RCC 7860 (cell line): ENCODE measurements at regions not wholly inside any gene's neighbourhood (a gene's known extent, or its start where the extent isn't known, plus 50 kb on each side); places are given as distances from the start of the nearest gene placed in this dataset.
"Not testable (repeated sequence)": the region's sequence is repeated elsewhere in the genome, so short reads cannot be mapped to it uniquely, and the experiment has no call there.

ENCODE experiments used
- DNase-seq: peaks from one replicate; pipeline ENCODE4 v3.0.0-alpha.2; 2015; ENCODE audit warnings: low spot score
- FAIRE-seq: peaks from 2 replicates; lab custom pipeline; 2012; peaks lifted over from hg19 to GRCh38; lab: Jason Lieb, UNC

GRCh38 chr3:192968901-192969300 is 51.2 kb upstream of the MB21D2 start:
- not testable (repeated sequence) for DNase-seq, FAIRE-seq

DNA sequence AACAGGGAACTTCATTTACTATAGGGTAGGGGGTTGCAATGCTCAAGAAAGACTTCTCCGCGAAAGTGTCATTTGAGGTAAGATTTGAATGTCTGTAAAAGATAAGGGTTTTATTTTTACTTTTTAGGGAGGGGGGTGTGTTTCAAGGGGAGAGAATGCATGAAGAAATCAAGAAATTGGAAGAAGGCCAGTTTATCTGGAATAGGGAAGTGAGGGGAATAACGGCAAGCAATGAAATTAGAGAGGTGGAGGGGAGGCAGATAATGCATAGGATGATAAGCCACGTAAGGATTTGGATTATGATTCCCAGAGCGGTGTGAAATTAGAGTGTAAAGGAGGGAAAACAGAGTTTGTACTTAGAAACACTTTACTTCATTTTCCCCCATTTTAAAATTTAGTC is 63.0 kb upstream of the MB21D2 start:
- FAIRE-seq (no peak), DNase-seq (no peak)

- DNase-seq (no peak), FAIRE-seq (no peak)
These were observed 68.7 kb upstream of the MB21D2 start for GRCh38 chr3:192986379-192986778.

DNA sequence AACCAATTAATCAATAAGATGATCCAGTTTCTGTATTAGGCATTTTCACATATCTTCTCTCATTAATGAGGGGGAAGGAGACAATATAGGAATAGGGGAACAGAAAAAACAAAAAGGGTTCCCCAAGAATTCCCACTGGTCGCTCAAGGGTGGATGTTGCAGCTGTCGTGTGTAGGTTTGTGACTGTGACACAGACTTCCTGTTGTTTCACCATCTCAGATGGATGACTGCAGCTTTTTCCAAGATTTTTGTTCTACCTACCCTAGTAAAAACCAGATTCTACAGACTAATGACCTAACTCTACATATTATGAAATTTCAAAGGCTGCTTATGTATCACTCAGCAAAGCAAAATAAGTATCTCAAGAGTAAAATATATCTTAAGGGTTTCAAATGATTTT is 73.7 kb upstream of the MB21D2 start:
- DNase-seq (no peak), FAIRE-seq (no peak)

DNA sequence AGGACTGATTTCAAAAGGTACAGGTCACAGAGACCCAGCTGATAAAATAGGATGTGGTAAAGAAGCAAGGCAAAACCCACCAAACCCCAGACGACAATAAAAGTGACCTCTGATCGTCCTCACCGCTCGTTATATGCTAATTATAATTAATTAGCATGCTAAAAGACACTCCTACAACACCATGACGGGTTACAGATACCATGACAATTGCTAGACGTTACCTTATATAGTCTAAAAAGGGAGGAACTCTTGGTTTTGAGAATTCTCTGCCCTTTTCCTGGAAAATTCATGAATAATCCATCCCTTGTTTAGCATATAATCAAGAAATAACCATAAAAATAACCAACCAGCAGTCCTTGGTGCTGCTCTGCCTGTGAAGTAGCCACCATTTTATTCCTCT is 74.7 kb upstream of the MB21D2 start:
- DNase-seq (no peak), FAIRE-seq (no peak)

DNA sequence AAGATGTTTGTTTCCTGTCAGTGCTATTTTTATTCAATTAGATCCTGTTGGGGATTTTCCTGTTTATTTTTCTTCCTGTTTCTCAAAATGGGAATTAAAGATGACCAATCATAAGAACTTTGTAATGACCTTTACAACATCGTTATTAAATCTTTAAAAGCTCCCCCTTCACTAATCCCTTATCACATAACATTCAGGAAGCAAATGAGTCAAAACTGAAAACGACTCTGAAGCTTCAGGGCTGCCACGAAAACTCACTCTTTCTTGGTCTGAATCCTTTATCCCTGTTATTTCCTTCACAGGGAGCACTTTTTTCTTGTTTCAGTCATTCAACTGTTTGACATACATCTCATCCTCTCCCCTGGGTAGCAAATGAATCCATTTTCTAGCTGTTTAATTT is 75.8 kb upstream of the MB21D2 start:
- DNase-seq (no peak), FAIRE-seq (no peak)

- not testable (repeated sequence) for FAIRE-seq, DNase-seq
These were observed 83.5 kb upstream of the MB21D2 start for GRCh38 chr3:193001113-193001512.

GRCh38 chr3:193003624-193004023 is 86.0 kb upstream of the MB21D2 start:
- FAIRE-seq, DNase-seq: not testable (repeated sequence)

GRCh38 chr3:193008654-193009053 is 91.0 kb upstream of the MB21D2 start:
- no peak for DNase-seq
- FAIRE-seq: no peak

DNA sequence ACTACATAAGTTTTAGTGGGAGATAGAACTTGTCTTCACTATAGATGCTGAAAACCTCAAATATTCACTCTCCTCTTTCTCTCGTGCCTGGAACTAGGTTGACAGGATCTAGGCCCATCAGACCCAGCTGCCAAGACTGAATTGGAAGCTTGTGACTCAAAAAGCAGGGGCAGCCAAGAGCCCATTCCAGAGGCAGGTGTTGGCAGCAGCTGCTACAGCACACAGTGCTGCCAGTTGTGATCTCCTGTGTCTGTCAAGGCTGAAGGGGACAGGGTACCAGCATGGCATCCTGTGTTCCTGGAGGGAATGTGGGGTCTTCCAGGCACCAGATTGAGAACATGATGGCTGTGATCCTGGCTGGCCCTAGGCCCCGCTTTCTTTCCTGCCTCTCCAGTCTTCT is 92.5 kb upstream of the MB21D2 start:
- FAIRE-seq (no peak), DNase-seq (no peak)

- FAIRE-seq: no peak
- no peak for DNase-seq
These were observed 94.3 kb upstream of the MB21D2 start for GRCh38 chr3:193011958-193012357.

DNA sequence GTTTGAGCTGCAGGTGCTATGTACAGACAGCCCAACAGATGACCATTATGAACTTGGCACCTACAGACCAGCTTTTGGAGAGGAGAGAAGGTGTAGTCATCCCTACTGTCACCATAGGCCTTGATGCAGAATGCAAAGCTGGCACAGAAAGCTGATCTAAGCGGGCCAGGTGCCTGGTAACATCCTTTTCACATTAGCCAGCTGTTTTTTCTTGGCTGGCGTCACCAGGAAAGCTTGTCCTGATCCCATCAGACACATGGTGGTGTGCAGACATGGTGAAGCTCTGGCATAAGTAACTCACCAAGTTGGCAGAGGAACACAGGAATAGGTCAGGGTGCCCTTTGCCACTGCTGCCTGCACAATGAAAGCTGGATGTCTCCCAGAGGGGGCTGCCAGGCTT is 97.2 kb upstream of the MB21D2 start:
- no peak for DNase-seq
- FAIRE-seq: no peak

DNA sequence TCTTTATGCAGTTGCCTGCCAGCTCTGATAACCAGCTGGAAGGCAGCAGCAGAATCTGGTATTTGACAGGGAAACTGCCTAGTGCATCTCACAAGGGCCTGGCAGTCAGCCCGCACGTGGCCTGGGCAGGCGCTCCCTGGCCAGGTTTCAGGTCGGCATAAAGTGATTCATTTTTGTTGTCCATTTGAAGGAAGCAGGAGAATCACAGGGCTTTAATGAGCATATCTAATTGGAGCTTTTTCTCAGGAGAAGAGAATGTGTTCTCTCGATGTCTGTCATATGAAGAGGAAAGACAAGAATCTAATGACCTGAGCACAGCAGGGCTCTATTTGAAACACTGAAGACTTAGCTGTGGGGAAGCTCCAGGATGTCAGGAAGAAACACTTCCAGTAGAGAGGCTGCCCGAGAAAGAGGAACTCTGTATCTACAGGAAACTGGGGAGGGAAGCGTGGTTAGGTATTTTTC is 98.8 kb upstream of the MB21D2 start:
- DNase-seq (no peak), FAIRE-seq (no peak)

DNA sequence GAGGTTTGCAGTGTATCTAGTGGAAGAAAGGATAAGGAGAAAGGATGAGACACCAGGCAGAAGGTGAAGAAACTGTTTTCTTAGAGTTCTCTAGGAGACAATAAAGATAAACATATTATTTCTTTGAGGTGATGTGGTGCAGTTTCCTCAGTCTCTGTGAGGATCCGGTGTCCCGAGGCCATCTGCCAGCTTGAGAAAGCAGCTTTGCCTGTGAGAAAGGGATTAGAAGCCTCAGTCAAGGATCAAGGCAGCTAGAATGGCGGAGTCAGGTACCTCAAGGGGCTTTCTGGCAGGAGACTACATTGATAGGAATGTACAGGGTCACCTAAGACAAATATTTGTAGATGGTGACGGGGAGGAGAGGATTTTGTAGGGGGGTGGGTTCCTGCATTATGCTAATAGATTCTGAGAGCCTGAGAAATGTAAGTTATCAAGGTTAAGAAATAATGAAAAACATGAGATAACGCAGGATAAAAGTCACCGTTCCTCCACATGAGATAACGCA is 103.9 kb upstream of the MB21D2 start:
- FAIRE-seq: no peak

GRCh38 chr3:193023218-193023617 is 105.6 kb upstream of the MB21D2 start:
- FAIRE-seq: no peak
- DNase-seq: no peak

More for the DNA sequence above, 103.9 kb upstream of the MB21D2 start:
- no peak for DNase-seq

DNA sequence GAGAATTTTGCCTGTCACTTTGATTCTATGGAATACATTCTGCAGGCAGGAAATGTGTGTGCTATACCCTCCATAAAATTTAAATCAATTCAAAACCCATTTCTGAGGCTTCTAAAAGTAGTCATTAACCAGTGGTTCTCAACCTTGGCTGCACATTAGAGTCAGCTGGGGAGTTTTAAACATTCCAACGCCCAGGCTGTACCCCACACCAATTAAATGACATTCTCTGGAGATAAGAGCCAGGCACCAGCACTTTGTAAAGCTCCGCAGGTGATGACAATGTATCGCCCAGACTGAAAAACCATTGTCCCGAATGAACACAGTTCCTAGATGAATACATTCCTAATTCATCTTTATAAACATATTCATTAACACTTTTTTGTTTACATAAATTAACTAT is 110.6 kb upstream of the MB21D2 start:
- DNase-seq (no peak), FAIRE-seq (no peak)

- FAIRE-seq: no peak
- DNase-seq: no peak
These were observed 112.1 kb upstream of the MB21D2 start for GRCh38 chr3:193029800-193030199.

GRCh38 chr3:193030276-193030675 is 112.6 kb upstream of the MB21D2 start:
- FAIRE-seq: no peak
- DNase-seq: no peak

GRCh38 chr3:193031911-193032310 is 114.3 kb upstream of the MB21D2 start:
- no peak for FAIRE-seq

DNA sequence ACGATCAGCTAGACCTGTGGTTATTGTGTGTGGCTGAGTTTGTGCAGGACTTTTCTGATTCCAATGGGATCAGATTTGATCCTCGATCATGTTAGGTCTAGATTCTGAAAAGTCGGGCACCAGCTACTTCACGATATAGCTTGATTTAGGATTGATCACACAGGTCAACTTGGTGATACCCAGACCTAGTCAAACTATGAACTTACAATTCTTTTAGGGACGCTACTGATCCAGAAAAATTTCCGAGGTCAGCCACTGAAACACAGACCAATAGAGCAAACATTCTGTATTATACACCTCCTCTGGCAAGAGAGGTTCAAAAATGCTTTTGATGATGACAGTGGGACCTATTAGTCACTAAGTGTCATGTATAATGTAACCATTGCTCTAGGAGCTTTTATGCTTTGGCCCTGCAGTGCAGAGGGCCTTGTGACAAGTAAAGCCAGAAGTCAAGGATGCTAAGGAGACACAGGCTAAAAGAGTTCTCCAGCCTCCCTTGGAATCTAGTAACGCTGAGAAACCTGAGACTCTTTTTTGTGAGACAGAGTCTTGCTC is 115.6 kb upstream of the MB21D2 start:
- DNase-seq: no peak
- no peak for FAIRE-seq

More at GRCh38 chr3:193031911-193032310, 114.3 kb upstream of the MB21D2 start:
- DNase-seq: no peak

DNA sequence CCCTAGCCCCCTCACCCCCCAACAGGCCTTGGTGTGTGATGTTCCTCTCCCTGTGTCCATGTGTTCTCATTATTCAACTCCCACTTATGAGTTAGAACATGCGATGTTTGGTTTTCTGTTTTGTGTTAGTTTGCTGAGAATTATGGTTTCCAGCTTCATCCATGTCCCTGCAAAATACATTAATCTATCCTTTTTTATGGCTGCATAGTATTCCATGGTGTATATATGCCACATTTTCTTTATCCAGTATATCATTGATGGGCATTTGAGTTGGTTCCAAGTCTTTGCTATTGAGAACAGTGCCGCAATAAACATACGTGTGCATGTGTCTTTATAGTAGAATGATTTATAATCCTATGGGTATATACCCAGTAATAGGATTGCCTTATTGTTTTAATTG is 120.2 kb upstream of the MB21D2 start:
- FAIRE-seq: not testable (repeated sequence)

GRCh38 chr3:193039058-193039457 is 121.4 kb upstream of the MB21D2 start:
- FAIRE-seq (no peak), DNase-seq (no peak)

More for the DNA sequence above, 120.2 kb upstream of the MB21D2 start:
- not testable (repeated sequence) for DNase-seq
